ENCODE measurements at regions not wholly inside any gene's neighbourhood (a gene's known extent, or its start where the extent isn't known, plus 50 kb on each side); places are given as distances from the start of the nearest gene placed in this dataset.

GRCh38 chr20:56930876-56931275 is 301.8 kb downstream of the TFAP2C start:
- 28% methylated on average over 3 of the region's 6 CpGs for WGBS (ENCODE audit: insufficient coverage, low coverage, low lambda C conversion rate, missing lambda C conversion rate)
- ATAC-seq = no peak
- intact Hi-C loops (cut with DNase I) = no loop called here

GRCh38 chr20:56932575-56933330 is 303.6 kb downstream of the TFAP2C start:
- no peaks in the 10 kb centered on the region for H3K36me3 ChIP-seq
- no peak for DNase-seq
- intact Hi-C loops (cut with DNase I) = no loop called here
- TF ChIP-seq POLR2A (IDR thresholded peaks at IDR 0.05) = no peak
- TF ChIP-seq CTCF (IDR thresholded peaks at IDR 0.05) = no peak
- no peak for ATAC-seq
- no peak overlapping the region for H3K27ac ChIP-seq
- H3K27me3 ChIP-seq = peaks cover 0 to 17% of the 10 kb centered on the region in 2 donors
- H3K4me3 ChIP-seq = no peak overlapping the region
- H3K9me3 ChIP-seq = no peaks in the 10 kb centered on the region
- no peaks in the 10 kb centered on the region for H3K4me1 ChIP-seq
- 61% methylated on average over 6 of the region's 6 CpGs for WGBS (ENCODE audit: insufficient coverage, low coverage, low lambda C conversion rate, missing lambda C conversion rate)

More at GRCh38 chr20:56930876-56931275, 301.8 kb downstream of the TFAP2C start:
- TF ChIP-seq POLR2A (IDR thresholded peaks at IDR 0.05) (no peak), CTCF (IDR thresholded peaks at IDR 0.05) (no peak)
- DNase-seq = no peak
- Histone ChIP-seq H3K4me3 (no peak overlapping the region), H3K27ac (no peak overlapping the region), H3K9me3 (no peaks in the 10 kb centered on the region), H3K36me3 (no peaks in the 10 kb centered on the region), H3K27me3 (peaks cover 0 to 23% of the 10 kb centered on the region in 2 donors), H3K4me1 (no peaks in the 10 kb centered on the region)

GRCh38 chr20:56933331-56933698 is 304.2 kb downstream of the TFAP2C start:
- WGBS (ENCODE audit: insufficient coverage, low coverage, low lambda C conversion rate, missing lambda C conversion rate) = 27% methylated on average over 3 of the region's 3 CpGs
- DNase-seq = no peak
- intact Hi-C loops (cut with DNase I) = no loop called here

GRCh38 chr20:56934888-56935287 is 305.8 kb downstream of the TFAP2C start:
- Histone ChIP-seq H3K36me3 (no peaks in the 10 kb centered on the region), H3K27me3 (peaks cover 0 to 12% of the 10 kb centered on the region in 2 donors), H3K4me3 (no peak overlapping the region), H3K4me1 (no peaks in the 10 kb centered on the region), H3K9me3 (no peaks in the 10 kb centered on the region), H3K27ac (no peak overlapping the region)
- 49% methylated on average over 6 of the region's 6 CpGs for WGBS (ENCODE audit: insufficient coverage, low coverage, low lambda C conversion rate, missing lambda C conversion rate)
- TF ChIP-seq CTCF (IDR thresholded peaks at IDR 0.05) = no peak
- no peak for TF ChIP-seq POLR2A (IDR thresholded peaks at IDR 0.05)
- intact Hi-C loops (cut with DNase I) = no loop called here
- no peak for DNase-seq
- ATAC-seq = no peak

More at GRCh38 chr20:56933331-56933698, 304.2 kb downstream of the TFAP2C start:
- H3K4me1 ChIP-seq = no peaks in the 10 kb centered on the region
- H3K4me3 ChIP-seq = no peak overlapping the region
- ATAC-seq = no peak
- H3K36me3 ChIP-seq = no peaks in the 10 kb centered on the region
- H3K9me3 ChIP-seq = no peaks in the 10 kb centered on the region
- no peak for TF ChIP-seq POLR2A (IDR thresholded peaks at IDR 0.05)
- TF ChIP-seq CTCF (IDR thresholded peaks at IDR 0.05) = no peak
- H3K27me3 ChIP-seq = peaks cover 0 to 17% of the 10 kb centered on the region in 2 donors
- no peak overlapping the region for H3K27ac ChIP-seq

Data from right lobe of liver (tissue), 6 donors.